B cell (primary cell): ENCODE measurements at regions not wholly inside any gene's neighbourhood (a gene's known extent, or its start where the extent isn't known, plus 50 kb on each side); places are given as distances from the start of the nearest gene placed in this dataset.
"Not testable (repeated sequence)": the region's sequence is repeated elsewhere in the genome, so short reads cannot be mapped to it uniquely, and the experiment has no call there.

ENCODE experiments used
- ATAC-seq: fragments of 200-7000 bp; cut with Tn5 transposase; one replicate; pipeline ENCODE4 v1.10.0; 2021; ENCODE audit warnings: low read depth, mild to moderate bottlenecking, moderate number of reproducible peaks, moderate library complexity
- CTCF ChIA-PET: fragments of 350-600 bp; sonication (Branson Sonifier 250); formaldehyde crosslinking; loops from one replicate; lab custom pipeline; 2021; ENCODE audit warnings: antibody characterized with exemption, inconsistent platforms; lab: Charles Lee
- POLR2A ChIA-PET: fragments of 350-600 bp; sonication (Branson Sonifier 250); formaldehyde crosslinking; loops from one replicate; lab custom pipeline; 2021; ENCODE audit warnings: antibody characterized with exemption; lab: Charles Lee
- DNase-seq: peaks from one replicate; pipeline ENCODE4 v3.0.0; 2013
- H2AFZ ChIP-seq: 2 replicates; pipeline ENCODE4 v1.6.1; 2012; ENCODE audit warnings: mild to moderate bottlenecking, low read depth, low read length; ENCODE audit not compliant: insufficient read depth, poor library complexity, severe bottlenecking
- H3K27ac ChIP-seq, 2 donors: 1 replicate in 1 of 2; 2 replicates in 1 of 2; pipeline ENCODE4 v1.5.1; 2012 to 2013; ENCODE audit warnings: low read length in 2 of 2, mild to moderate bottlenecking in 2 of 2, moderate library complexity in 1 of 2
- H3K27me3 ChIP-seq, 4 experiments: fragments of 200-600 bp in 1 of 4; sonication (generic) in 1 of 4; replicated peaks in 1 of 4; 1 replicate in 2 of 4; 2 replicates in 2 of 4; pipeline versions ENCODE4 v1.6.1 to v1.7.0; 2013 to 2016; ENCODE audit warnings: low read length in 3 of 4, mild to moderate bottlenecking in 2 of 4, mixed read lengths in 1 of 4, moderate library complexity in 1 of 4; ENCODE audit not compliant: insufficient read depth in 4 of 4, control insufficient read depth in 3 of 4; ENCODE audit errors: control extremely low read depth in 1 of 4
- H3K36me3 ChIP-seq, 2 experiments: replicated peaks in 1 of 2; 1 replicate in 1 of 2; 2 replicates in 1 of 2; pipeline versions ENCODE4 v1.6.1 to v1.7.1; 2013; ENCODE audit warnings: low read length in 1 of 2; ENCODE audit not compliant: insufficient read depth in 2 of 2, control insufficient read depth in 1 of 2; ENCODE audit errors: control extremely low read depth in 1 of 2, extremely low read depth in 1 of 2
- H3K4me1 ChIP-seq, 2 donors: fragments of 200-600 bp in 1 of 2; sonication (generic) in 1 of 2; 1 replicate in 1 of 2; 2 replicates in 1 of 2; pipeline versions ENCODE4 v1.5.1 to v1.6.1; 2013 to 2017; ENCODE audit warnings: low read length in 2 of 2; ENCODE audit not compliant: control insufficient read depth in 2 of 2, insufficient read depth in 2 of 2
- H3K4me2 ChIP-seq: replicated peaks from 2 replicates; pipeline ENCODE3; 2012; ENCODE audit warnings: mild to moderate bottlenecking, low read depth, low read length; ENCODE audit not compliant: poor library complexity, severe bottlenecking
- H3K4me3 ChIP-seq, 5 experiments: fragments of 200-600 bp in 1 of 5; sonication (generic) in 1 of 5; 1 replicate in 3 of 5; 2 replicates in 2 of 5; pipeline versions ENCODE4 v1.5.1 to v1.7.0; 2011 to 2016; ENCODE audit warnings: low read length in 4 of 5, mild to moderate bottlenecking in 4 of 5, low read depth in 2 of 5, control low read depth in 1 of 5, moderate library complexity in 1 of 5; ENCODE audit not compliant: insufficient read depth in 1 of 5; ENCODE audit errors: control extremely low read depth in 1 of 5, extremely low read depth in 1 of 5
- H3K79me2 ChIP-seq: fragments of 200-600 bp; sonication (generic); one replicate; pipeline ENCODE4 v1.6.0; 2016; ENCODE audit warnings: low read length; ENCODE audit not compliant: control insufficient read depth, insufficient read depth
- H3K9ac ChIP-seq: fragments of 200-600 bp; sonication (generic); 2 replicates; pipeline ENCODE4 v1.6.1; 2017; ENCODE audit warnings: mild to moderate bottlenecking, low read length, moderate library complexity
- H3K9me3 ChIP-seq, 3 donors: one replicate each; pipeline versions ENCODE4 v1.6.1 to v1.7.1; 2013; ENCODE audit warnings: low read length in 2 of 3; ENCODE audit not compliant: control insufficient read depth in 2 of 3, insufficient read depth in 1 of 3; ENCODE audit errors: control extremely low read depth in 1 of 3
- H4K20me1 ChIP-seq: 2 replicates; pipeline ENCODE4 v1.6.0; 2012; ENCODE audit warnings: mild to moderate bottlenecking, low read length; ENCODE audit not compliant: insufficient read depth, control insufficient read depth, poor library complexity, severe bottlenecking
- H3K27ac Mint-ChIP-seq: one replicate; pipeline ENCODE4 v1.8.0; 2021; ENCODE audit warnings: mixed read lengths
- H3K27me3 Mint-ChIP-seq: one replicate; pipeline ENCODE4 v1.8.0; 2021; ENCODE audit warnings: mixed read lengths
- H3K4me1 Mint-ChIP-seq: one replicate; pipeline ENCODE4 v1.8.0; 2021; ENCODE audit warnings: mixed read lengths
- H3K4me3 Mint-ChIP-seq: one replicate; pipeline ENCODE4 v1.8.0; 2021; ENCODE audit warnings: mixed read lengths
- H3K9me3 Mint-ChIP-seq: one replicate; pipeline ENCODE4 v1.8.0; 2022; ENCODE audit warnings: mixed read lengths; ENCODE audit not compliant: insufficient read depth
- EZH2 ChIP-seq: IDR thresholded peaks from 2 replicates; pipeline ENCODE4 v1.6.1; 2012; ENCODE audit warnings: borderline replicate concordance, low read depth, mild to moderate bottlenecking, moderate library complexity, low read length; ENCODE audit not compliant: insufficient read depth, poor library complexity, severe bottlenecking
- WGBS: methylation state at CpG from one replicate; pipeline ENCODE4 v1.1.5; 2013; ENCODE audit warnings: missing lambda C conversion rate; ENCODE audit not compliant: insufficient coverage; 5-methylcytosine and 5-hydroxymethylcytosine counted together
- intact Hi-C: fragments of 100-400 bp; cut with micrococcal nuclease; formaldehyde crosslinking; loops from one replicate; pipeline ENCODE4 v1.10.0; 2022
- TF ChIP-seq, protein P1 (sequence below): fragments of 200-600 bp; IDR thresholded peaks from one replicate; pipeline ENCODE4 v1.8.0; 2022; ENCODE audit warnings: antibody characterized with exemption, mild to moderate bottlenecking

DNA sequence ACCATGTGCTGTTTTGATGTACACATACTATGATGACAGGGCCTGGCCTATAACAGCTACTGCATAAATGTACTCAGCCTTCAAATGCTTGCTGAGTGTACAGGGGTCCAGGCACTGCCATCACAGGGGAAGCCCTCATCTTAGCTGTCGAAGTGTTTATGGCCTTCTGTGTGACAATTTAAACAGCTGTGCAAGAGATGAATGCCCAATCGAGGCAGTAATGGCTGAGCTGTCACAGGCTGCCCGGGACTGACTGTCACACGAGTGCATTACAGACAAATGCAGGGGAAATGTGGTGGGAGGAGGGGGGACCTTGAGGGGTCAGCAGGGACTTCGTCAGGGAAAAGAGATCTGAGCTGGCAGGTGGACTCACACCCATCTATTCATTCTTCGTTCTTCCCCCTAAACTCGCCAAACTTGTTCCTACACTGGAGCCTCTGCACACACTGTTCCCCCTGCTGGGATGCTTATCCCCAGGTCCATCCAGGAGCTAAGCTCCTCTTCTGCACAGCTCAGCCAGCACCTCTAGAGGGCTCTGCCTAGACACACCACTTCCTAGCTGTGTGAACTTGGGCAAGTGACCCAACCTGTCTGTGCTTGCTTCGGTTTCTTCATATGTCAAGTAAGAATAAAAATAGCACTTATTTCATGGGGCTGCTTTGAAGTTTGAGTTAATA lies 156.2 kb upstream of the IQSEC1 start:
- CTCF ChIA-PET, result interaction anchor here (0.6 to 1.5 kb wide), 3 partner anchors 12 to 224 kb away, joined by 3 to 5 read pairs (median 4); no protein-coding TSS in a partner anchor
- peak; percentile 41 for ATAC-seq
- Histone ChIP-seq H4K20me1 (no peaks in the 10 kb centered on the region), H3K79me2 (no peaks in the 10 kb centered on the region), H3K27ac (no peak overlapping the region), H3K4me1 (peaks cover 12 to 13% of the 10 kb centered on the region in 2 donors), H2AFZ (no peak overlapping the region), H3K36me3 (no peaks in the 10 kb centered on the region), H3K4me3 (no peak overlapping the region), H3K27me3 (peaks cover 0 to 14% (median 0%) of the 10 kb centered on the region in 4 experiments), H3K4me2 (no peak overlapping the region), H3K9me3 (no peaks in the 10 kb centered on the region), H3K9ac (no peak overlapping the region)
- Mint-ChIP-seq H3K4me1 (peaks cover 18% of the 10 kb centered on the region), H3K4me3 (no peak overlapping the region), H3K27ac (no peak overlapping the region), H3K27me3 (peaks cover 7% of the 10 kb centered on the region), H3K9me3 (no peaks in the 10 kb centered on the region)
- 80% methylated on average over 6 of the region's 8 CpGs for WGBS
- POLR2A ChIA-PET, result no interaction called here
- DNase-seq, result no peak
- intact Hi-C loops, result no loop called here
- TF ChIP-seq, protein P1, sequence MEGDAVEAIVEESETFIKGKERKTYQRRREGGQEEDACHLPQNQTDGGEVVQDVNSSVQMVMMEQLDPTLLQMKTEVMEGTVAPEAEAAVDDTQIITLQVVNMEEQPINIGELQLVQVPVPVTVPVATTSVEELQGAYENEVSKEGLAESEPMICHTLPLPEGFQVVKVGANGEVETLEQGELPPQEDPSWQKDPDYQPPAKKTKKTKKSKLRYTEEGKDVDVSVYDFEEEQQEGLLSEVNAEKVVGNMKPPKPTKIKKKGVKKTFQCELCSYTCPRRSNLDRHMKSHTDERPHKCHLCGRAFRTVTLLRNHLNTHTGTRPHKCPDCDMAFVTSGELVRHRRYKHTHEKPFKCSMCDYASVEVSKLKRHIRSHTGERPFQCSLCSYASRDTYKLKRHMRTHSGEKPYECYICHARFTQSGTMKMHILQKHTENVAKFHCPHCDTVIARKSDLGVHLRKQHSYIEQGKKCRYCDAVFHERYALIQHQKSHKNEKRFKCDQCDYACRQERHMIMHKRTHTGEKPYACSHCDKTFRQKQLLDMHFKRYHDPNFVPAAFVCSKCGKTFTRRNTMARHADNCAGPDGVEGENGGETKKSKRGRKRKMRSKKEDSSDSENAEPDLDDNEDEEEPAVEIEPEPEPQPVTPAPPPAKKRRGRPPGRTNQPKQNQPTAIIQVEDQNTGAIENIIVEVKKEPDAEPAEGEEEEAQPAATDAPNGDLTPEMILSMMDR, result no peak
- no peak for TF ChIP-seq EZH2

DNA sequence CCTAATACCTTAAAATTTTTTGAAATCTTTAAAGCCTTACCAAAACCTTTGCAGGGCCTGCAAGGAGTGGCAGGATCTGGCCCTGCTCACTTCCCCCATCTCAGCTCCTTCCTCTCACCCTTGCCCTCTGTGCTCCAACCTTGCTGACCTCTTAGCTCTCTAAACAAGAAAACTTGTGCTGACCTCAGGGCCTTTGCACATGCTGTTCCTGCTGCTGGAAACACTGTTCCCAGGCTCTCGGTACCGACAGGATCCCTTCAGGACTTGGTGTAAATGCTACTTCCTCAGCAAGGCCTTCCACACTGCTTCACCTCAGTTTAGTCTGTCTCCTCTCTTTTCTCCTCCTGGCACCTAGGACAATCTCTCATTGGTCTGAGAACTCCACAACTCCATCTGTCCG lies 155.4 kb upstream of the IQSEC1 start:
- H3K27me3 ChIP-seq, result peaks cover 0 to 14% (median 0%) of the 10 kb centered on the region in 4 experiments
- H3K9me3 Mint-ChIP-seq, result no peaks in the 10 kb centered on the region
- peaks cover 10% of the 10 kb centered on the region for H3K4me1 Mint-ChIP-seq
- H3K4me3 ChIP-seq, result no peak overlapping the region
- no peak for DNase-seq
- peaks cover 8% of the 10 kb centered on the region for H3K27me3 Mint-ChIP-seq
- H4K20me1 ChIP-seq, result no peaks in the 10 kb centered on the region
- H3K4me1 ChIP-seq, result peaks cover 4 to 5% of the 10 kb centered on the region in 2 donors
- ChIA-PET CTCF (interaction anchor here (0.6 kb wide), 1 partner anchor 37 kb away, joined by 5 read pairs; no protein-coding TSS in a partner anchor), POLR2A (no interaction called here)
- H3K27ac Mint-ChIP-seq, result no peak overlapping the region
- ATAC-seq, result no peak
- no peaks in the 10 kb centered on the region for H3K9me3 ChIP-seq
- no peak overlapping the region for H3K4me2 ChIP-seq
- H2AFZ ChIP-seq, result no peak overlapping the region
- intact Hi-C loops, result no loop called here
- no peak overlapping the region for H3K27ac ChIP-seq
- no peak for TF ChIP-seq EZH2
- TF ChIP-seq, protein P1, result no peak
- no peaks in the 10 kb centered on the region for H3K36me3 ChIP-seq
- WGBS, result 84% methylated on average over 3 of the region's 3 CpGs
- no peak overlapping the region for H3K4me3 Mint-ChIP-seq
- H3K79me2 ChIP-seq, result no peaks in the 10 kb centered on the region
- no peak overlapping the region for H3K9ac ChIP-seq

DNA sequence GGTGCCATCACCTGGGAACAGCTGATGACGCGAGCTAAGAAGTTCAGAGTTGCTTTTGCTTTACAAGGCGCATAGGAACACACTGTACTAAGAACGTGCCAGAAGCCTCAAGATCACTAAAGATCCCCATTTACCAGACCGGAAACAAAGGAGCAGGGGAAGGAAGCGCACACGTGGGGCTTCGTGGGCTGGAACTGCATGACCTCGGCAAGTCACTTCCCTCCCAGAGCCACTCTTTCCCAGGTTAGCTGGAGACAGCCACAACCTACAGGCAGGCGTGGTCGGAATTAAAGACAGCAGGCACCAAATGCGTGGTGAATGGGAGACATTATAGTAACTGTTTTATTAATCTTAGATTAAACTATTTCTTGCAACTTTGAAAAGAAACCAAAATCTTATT lies 154.9 kb upstream of the IQSEC1 start:
- H3K4me3 Mint-ChIP-seq, H3K9me3 ChIP-seq, H3K9ac ChIP-seq, H4K20me1 ChIP-seq, H3K9me3 Mint-ChIP-seq, H3K27ac ChIP-seq, H3K4me1 ChIP-seq, H3K4me2 ChIP-seq, ATAC-seq, H3K27me3 Mint-ChIP-seq, intact Hi-C loops, H3K27ac Mint-ChIP-seq, H3K79me2 ChIP-seq, H2AFZ ChIP-seq, POLR2A ChIA-PET, DNase-seq, H3K4me1 Mint-ChIP-seq, H3K4me3 ChIP-seq, H3K36me3 ChIP-seq: not testable (repeated sequence)
- CTCF ChIA-PET, result interaction anchor here (0.6 kb wide), 1 partner anchor 38 kb away, joined by 5 read pairs; no protein-coding TSS in a partner anchor
- peaks cover 0 to 10% (median 0%) of the 10 kb centered on the region in 4 experiments for H3K27me3 ChIP-seq
- WGBS, result 40% methylated on average over 1 of the region's 12 CpGs
